OCI-LY3 (cell line): ENCODE measurements at regions not wholly inside any gene's neighbourhood (a gene's known extent, or its start where the extent isn't known, plus 50 kb on each side); places are given as distances from the start of the nearest gene placed in this dataset.

Source experiments
- EZH2phosphoT487 ChIP-seq: fragments of 200-600 bp; shearing (Covaris generic); IDR thresholded peaks from 2 replicates; pipeline ENCODE4 v1.6.1; 2018; ENCODE audit warnings: antibody characterized with exemption, mixed run types, low read depth
- TF ChIP-seq, protein P1 (sequence below): fragments of 200-600, 300-600 bp; sonication (generic); IDR thresholded peaks from 2 replicates; pipeline ENCODE4 v1.5.1; 2014; ENCODE audit warnings: antibody characterized with exemption, low read length, low read depth

DNA sequence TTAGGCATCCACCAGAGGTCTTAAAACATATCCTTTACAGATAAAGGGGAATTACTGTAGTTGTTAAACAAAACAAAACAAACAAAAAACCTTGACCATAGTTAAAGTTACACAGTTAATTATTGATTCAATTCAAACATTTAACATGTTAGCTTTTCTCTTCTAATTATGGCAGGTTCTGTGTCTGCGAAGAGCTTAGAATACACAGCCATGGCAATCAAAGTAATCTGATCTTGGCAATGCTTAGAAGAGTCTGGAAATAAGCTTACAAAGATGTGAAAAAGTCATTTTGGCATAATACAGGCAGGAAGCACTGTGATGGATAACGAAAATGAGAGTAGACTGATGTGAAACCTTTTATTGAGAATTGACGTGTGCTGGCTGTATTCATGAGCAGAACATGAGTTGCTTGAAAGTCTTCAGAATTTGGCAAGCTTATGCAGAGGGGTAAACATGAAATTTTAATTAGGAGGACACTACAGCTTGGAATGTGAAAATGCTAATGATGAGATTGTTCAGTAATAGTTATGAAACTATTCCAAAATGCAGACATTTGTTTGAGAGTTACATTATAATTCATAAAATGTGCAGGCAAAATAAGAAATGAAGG is 629.6 kb downstream of the FSCB start:
- TF ChIP-seq, protein P1, sequence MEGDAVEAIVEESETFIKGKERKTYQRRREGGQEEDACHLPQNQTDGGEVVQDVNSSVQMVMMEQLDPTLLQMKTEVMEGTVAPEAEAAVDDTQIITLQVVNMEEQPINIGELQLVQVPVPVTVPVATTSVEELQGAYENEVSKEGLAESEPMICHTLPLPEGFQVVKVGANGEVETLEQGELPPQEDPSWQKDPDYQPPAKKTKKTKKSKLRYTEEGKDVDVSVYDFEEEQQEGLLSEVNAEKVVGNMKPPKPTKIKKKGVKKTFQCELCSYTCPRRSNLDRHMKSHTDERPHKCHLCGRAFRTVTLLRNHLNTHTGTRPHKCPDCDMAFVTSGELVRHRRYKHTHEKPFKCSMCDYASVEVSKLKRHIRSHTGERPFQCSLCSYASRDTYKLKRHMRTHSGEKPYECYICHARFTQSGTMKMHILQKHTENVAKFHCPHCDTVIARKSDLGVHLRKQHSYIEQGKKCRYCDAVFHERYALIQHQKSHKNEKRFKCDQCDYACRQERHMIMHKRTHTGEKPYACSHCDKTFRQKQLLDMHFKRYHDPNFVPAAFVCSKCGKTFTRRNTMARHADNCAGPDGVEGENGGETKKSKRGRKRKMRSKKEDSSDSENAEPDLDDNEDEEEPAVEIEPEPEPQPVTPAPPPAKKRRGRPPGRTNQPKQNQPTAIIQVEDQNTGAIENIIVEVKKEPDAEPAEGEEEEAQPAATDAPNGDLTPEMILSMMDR, result no peak
- TF ChIP-seq EZH2phosphoT487, result no peak
